ENCODE measurements at regions not wholly inside any gene's neighbourhood (a gene's known extent, or its start where the extent isn't known, plus 50 kb on each side); places are given as distances from the start of the nearest gene placed in this dataset.

DNA sequence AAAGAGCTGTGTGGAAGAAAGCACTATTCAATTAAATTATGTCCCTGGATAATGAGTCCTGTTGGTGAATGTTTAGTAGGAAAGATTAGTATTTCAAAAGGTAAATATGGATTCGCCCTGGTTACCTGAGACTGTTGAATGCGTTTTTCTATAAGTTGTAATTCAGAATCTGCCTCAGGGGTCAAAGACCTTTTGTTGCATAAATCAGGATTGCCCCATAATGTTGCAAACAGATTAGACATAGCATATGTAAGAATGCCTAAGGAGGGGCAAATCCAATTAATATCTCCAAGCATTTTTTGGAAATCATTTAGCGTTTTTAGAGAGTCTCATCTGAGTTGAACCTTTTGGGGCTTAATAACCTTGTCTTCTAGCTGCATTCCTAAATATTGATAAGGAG lies 70.1 kb upstream of the ARL4D start:
- Histone ChIP-seq H2BK15ac (ENCODE audit: low read length) (no peak overlapping the region), H3K4me2 (ENCODE audit: insufficient read depth in 1 of 2, low read depth in 2 of 2, low read length in 2 of 2) (no peak overlapping the region), H3K9ac (replicated peaks in 1 of 4; ENCODE audit: extremely low read depth in 1 of 4, low read depth in 3 of 4, low read length in 3 of 4) (no peak overlapping the region), H2BK120ac (replicated peaks; ENCODE audit: low read depth, low read length) (no peak overlapping the region), H3K14ac (ENCODE audit: insufficient read length) (no peak overlapping the region), H3K79me2 (ENCODE audit: control insufficient read depth in 1 of 2, insufficient read depth in 2 of 2, low read length in 2 of 2) (no peaks in the 10 kb centered on the region), H4K8ac (ENCODE audit: extremely low read depth, insufficient read depth, low read length) (no peak overlapping the region), H2BK12ac (ENCODE audit: low read depth, low read length) (no peak overlapping the region), H3K27ac (ENCODE audit: low read depth, low read length) (no peak overlapping the region), H2AFZ (ENCODE audit: low read length) (no peak overlapping the region), H4K20me1 (replicated peaks in 1 of 2; ENCODE audit: control insufficient read depth in 1 of 2, insufficient read depth in 2 of 2, low read length in 2 of 2) (no peaks in the 10 kb centered on the region), H3K23me2 (ENCODE audit: low read depth, low read length) (no peaks in the 10 kb centered on the region), H3K4me3 (ENCODE audit: extremely low read depth in 1 of 4, insufficient read depth in 2 of 4, low read depth in 3 of 4, low read length in 4 of 4) (no peak overlapping the region), H3K36me3 (ENCODE audit: control insufficient read depth in 2 of 4, insufficient read depth in 4 of 4, low read length in 3 of 4) (no peaks in the 10 kb centered on the region), H4K5ac (ENCODE audit: insufficient read length, low read depth, low read length) (no peak overlapping the region), H2BK5ac (ENCODE audit: low read depth, low read length) (no peak overlapping the region), H3K18ac (ENCODE audit: extremely low read depth, low read length) (no peak overlapping the region), H2AK5ac (ENCODE audit: low read depth, low read length) (no peak overlapping the region), H3K27me3 (replicated peaks in 1 of 4; ENCODE audit: control insufficient read depth in 3 of 4, extremely low read depth in 1 of 4, insufficient read depth in 3 of 4, low read length in 3 of 4) (no peaks in the 10 kb centered on the region), H3K4ac (replicated peaks; ENCODE audit: insufficient read length, low read depth, low read length) (no peak overlapping the region), H3K4me1 (replicated peaks in 1 of 4; ENCODE audit: control insufficient read depth in 3 of 4, insufficient read depth in 4 of 4, low read length in 3 of 4) (peaks cover 0 to 3% (median 0%) of the 10 kb centered on the region in 4 experiments; a peak in 1 of 7 replicates), H3K9me3 (ENCODE audit: insufficient read depth in 2 of 2, low read depth in 1 of 2, low read length in 1 of 2) (no peaks in the 10 kb centered on the region), H4K91ac (replicated peaks; ENCODE audit: insufficient read length, low read length) (no peak overlapping the region), H3K56ac (replicated peaks; ENCODE audit: insufficient read length, low read depth, low read length) (no peak overlapping the region), H2BK20ac (ENCODE audit: low read length) (no peak overlapping the region), H3K79me1 (ENCODE audit: low read depth, low read length) (no peaks in the 10 kb centered on the region), H3K23ac (ENCODE audit: insufficient read length) (no peak overlapping the region)
- no peak for FAIRE-seq
- CTCF ChIA-PET (ENCODE audit: partially characterized antibody) = interaction anchor here (1.3 to 2.5 kb wide), 2 partner anchors 11 to 28 kb away, joined by 4 to 10 read pairs; no protein-coding TSS in a partner anchor
- WGBS, 2 experiments (ENCODE audit: extremely low coverage in 1 of 2, insufficient coverage in 1 of 2, insufficient read length in 1 of 2, insufficient replicate concordance in 2 of 2, low coverage in 1 of 2, low lambda C conversion rate in 2 of 2, missing lambda C conversion rate in 1 of 2) = 86% methylated on average over 3 of the region's 3 CpGs; no CpG with 5 or more reads in 1 of the 2 experiments
- POLR2A ChIA-PET (ENCODE audit: partially characterized antibody) = interaction anchor here (0.8 to 2.7 kb wide), 6 partner anchors 9 to 39 kb away, joined by 3 to 16 read pairs (median 6); no protein-coding TSS in a partner anchor
- DNase-seq (ENCODE audit: low read depth in 1 of 2, low spot score in 2 of 2) = no peak
- TF ChIP-seq, protein P1, sequence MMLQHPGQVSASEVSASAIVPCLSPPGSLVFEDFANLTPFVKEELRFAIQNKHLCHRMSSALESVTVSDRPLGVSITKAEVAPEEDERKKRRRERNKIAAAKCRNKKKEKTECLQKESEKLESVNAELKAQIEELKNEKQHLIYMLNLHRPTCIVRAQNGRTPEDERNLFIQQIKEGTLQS (IDR thresholded peaks at IDR 0.05; ENCODE audit: insufficient read depth, low read depth, low read length) = no peak
- TF ChIP-seq RAD21 (IDR thresholded peaks at IDR 0.05 in 1 of 2, conservative IDR thresholded peaks at IDR 0.05 in 1 of 2; ENCODE audit: low read depth in 2 of 2, low read length in 2 of 2) (no peak), CHD2 (IDR thresholded peaks at IDR 0.05; ENCODE audit: low read length) (no peak), JUN (IDR thresholded peaks at IDR 0.05; ENCODE audit: low read depth, low read length) (no peak), SRF (IDR thresholded peaks at IDR 0.05; ENCODE audit: low read depth, low read length) (no peak), BRCA1 (IDR thresholded peaks at IDR 0.05; ENCODE audit: low read depth, low read length) (no peak), SIX5 (IDR thresholded peaks at IDR 0.05; ENCODE audit: low read depth, low read length) (no peak), E2F6 (IDR thresholded peaks at IDR 0.05) (no peak), CEBPB (IDR thresholded peaks at IDR 0.05; ENCODE audit: low read depth, low read length) (no peak), ASH2L (IDR thresholded peaks at IDR 0.05; ENCODE audit: low read length) (no peak)
- TF ChIP-seq, protein P2, sequence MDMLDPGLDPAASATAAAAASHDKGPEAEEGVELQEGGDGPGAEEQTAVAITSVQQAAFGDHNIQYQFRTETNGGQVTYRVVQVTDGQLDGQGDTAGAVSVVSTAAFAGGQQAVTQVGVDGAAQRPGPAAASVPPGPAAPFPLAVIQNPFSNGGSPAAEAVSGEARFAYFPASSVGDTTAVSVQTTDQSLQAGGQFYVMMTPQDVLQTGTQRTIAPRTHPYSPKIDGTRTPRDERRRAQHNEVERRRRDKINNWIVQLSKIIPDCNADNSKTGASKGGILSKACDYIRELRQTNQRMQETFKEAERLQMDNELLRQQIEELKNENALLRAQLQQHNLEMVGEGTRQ (IDR thresholded peaks at IDR 0.05; ENCODE audit: low read length) = no peak

All from H1 (cell line).